Sigmoid colon (tissue), 4 donors: ENCODE measurements at regions not wholly inside any gene's neighbourhood (a gene's known extent, or its start where the extent isn't known, plus 50 kb on each side); places are given as distances from the start of the nearest gene placed in this dataset.

Source experiments
- CTCF ChIP-seq, 4 experiments: fragments of 450-650 bp in 3 of 4; fragments of 200-600 bp in 1 of 4; IDR thresholded peaks; one replicate each; pipeline ENCODE4 v1.5.1; 2016 to 2019; ENCODE audit warnings: antibody characterized with exemption in 4 of 4, mild to moderate bottlenecking in 3 of 4, moderate library complexity in 2 of 4
- EP300 ChIP-seq, 4 donors: sonication (generic); formaldehyde crosslinking; IDR thresholded peaks; one replicate each; pipeline ENCODE4 v1.6.1; 2017; ENCODE audit warnings: antibody characterized with exemption in 4 of 4
- POLR2A ChIP-seq, 2 donors: fragments of 450-650 bp; IDR thresholded peaks; one replicate each; pipeline ENCODE4 v1.6.1; 2016; ENCODE audit warnings: antibody characterized with exemption in 2 of 2, mild to moderate bottlenecking in 2 of 2, moderate library complexity in 2 of 2
- POLR2AphosphoS5 ChIP-seq, 4 donors: sonication (generic); formaldehyde crosslinking; IDR thresholded peaks; one replicate each; pipeline ENCODE4 v1.6.1; 2017; ENCODE audit warnings: antibody characterized with exemption in 4 of 4

- TF ChIP-seq POLR2A (IDR thresholded peaks at IDR 0.05): no peak
- TF ChIP-seq POLR2AphosphoS5 (IDR thresholded peaks at IDR 0.05): no peak
- TF ChIP-seq CTCF (IDR thresholded peaks at IDR 0.05): no peak
- TF ChIP-seq EP300 (IDR thresholded peaks at IDR 0.05): no peak
These were observed 120.7 kb upstream of the CTAGE1 start for GRCh38 chr18:22538426-22538825.
